GM23248 (cell line): ENCODE measurements at regions not wholly inside any gene's neighbourhood (a gene's known extent, or its start where the extent isn't known, plus 50 kb on each side); places are given as distances from the start of the nearest gene placed in this dataset.

Experiments
- EZH2 ChIP-seq: fragments of 200-600 bp; sonication (generic); IDR thresholded peaks from 2 replicates; pipeline ENCODE4 v1.6.1; 2018; ENCODE audit warnings: antibody characterized with exemption, mild to moderate bottlenecking; ENCODE audit not compliant: insufficient read depth, poor library complexity, severe bottlenecking
- EZH2phosphoT487 ChIP-seq: fragments of 200-600 bp; sonication (generic); IDR thresholded peaks from 2 replicates; pipeline ENCODE4 v1.6.1; 2018; ENCODE audit warnings: antibody characterized with exemption, moderate library complexity, mild to moderate bottlenecking, low read depth; ENCODE audit not compliant: insufficient read depth

DNA sequence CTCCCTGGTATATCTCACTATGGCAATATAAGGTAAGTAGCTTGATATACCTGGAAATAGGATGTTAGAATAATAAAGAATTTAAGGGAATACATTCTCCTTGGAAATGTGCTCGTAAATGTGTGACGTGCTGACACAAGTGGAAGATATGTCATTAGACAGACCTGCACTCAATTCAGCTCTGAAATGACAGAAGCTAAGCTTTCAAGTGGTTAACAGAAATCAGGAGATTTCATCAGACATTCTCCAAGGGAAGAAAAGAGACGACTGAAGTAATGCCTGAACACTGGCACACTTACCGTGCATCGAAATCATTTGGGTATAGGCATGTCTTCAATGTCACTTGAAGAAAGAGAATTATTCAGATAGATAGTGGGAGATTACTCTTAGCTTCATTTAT, 933.3 kb upstream of the CTNND2 start:
- TF ChIP-seq EZH2 (no peak), EZH2phosphoT487 (no peak)
